Suprapubic skin (tissue), 3 donors: ENCODE measurements at regions not wholly inside any gene's neighbourhood (a gene's known extent, or its start where the extent isn't known, plus 50 kb on each side); places are given as distances from the start of the nearest gene placed in this dataset.

Experiments used
- CTCF ChIP-seq, 2 donors: fragments of 200-600 bp in 1 of 2; fragments of 450-650 bp in 1 of 2; sonication (generic) in 1 of 2; IDR thresholded peaks; one replicate each; pipeline ENCODE4 v1.5.1; 2016 to 2019; ENCODE audit warnings: antibody characterized with exemption in 2 of 2, mild to moderate bottlenecking in 1 of 2, moderate library complexity in 1 of 2
- POLR2A ChIP-seq, 2 donors: fragments of 450-650 bp; IDR thresholded peaks; one replicate each; pipeline ENCODE4 v1.6.1; 2017; ENCODE audit warnings: antibody characterized with exemption in 2 of 2, mild to moderate bottlenecking in 2 of 2, moderate library complexity in 2 of 2

- TF ChIP-seq CTCF (IDR thresholded peaks at IDR 0.05) (no peak), POLR2A (IDR thresholded peaks at IDR 0.05) (no peak)
These were observed 66.4 kb upstream of the SORCS1 start for GRCh38 chr10:107230887-107231286.
